GM19455 (cell line): ENCODE measurements at regions not wholly inside any gene's neighbourhood (a gene's known extent, or its start where the extent isn't known, plus 50 kb on each side); places are given as distances from the start of the nearest gene placed in this dataset.

ENCODE experiments used
- ATAC-seq: cut with Tn5 transposase; IDR thresholded peaks from one replicate; pipeline ENCODE4 v1.9.1; 2021; ENCODE audit not compliant: unreplicated experiment

- no peak for ATAC-seq
These were observed 1043.9 kb upstream of the POU3F3 start for GRCh38 chr2:103809941-103810441.

DNA sequence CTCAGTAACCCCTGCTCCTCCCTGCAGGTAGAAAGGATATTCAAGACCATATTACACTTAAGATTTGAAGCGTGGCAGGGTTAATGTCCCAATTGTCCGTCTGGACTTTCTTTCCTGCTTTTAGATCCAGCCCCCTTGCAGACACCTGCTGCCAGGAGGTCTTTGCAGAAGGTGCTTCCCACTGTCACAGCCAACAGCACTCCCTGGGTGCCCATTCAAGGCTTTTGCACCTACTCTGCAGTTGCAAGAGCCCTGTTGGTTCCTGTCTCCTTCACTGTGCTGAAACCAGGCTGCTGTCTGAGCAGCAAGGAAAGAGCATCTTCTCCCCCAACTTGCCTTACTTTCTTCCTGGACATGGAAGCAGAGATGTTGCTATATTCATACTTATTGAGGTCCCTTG, 1043.0 kb upstream of the POU3F3 start:
- ATAC-seq: no peak

GRCh38 chr2:103814016-103814415, 1039.9 kb upstream of the POU3F3 start:
- no peak for ATAC-seq

- no peak for ATAC-seq
These were observed 1038.2 kb upstream of the POU3F3 start for GRCh38 chr2:103815731-103816130.

DNA sequence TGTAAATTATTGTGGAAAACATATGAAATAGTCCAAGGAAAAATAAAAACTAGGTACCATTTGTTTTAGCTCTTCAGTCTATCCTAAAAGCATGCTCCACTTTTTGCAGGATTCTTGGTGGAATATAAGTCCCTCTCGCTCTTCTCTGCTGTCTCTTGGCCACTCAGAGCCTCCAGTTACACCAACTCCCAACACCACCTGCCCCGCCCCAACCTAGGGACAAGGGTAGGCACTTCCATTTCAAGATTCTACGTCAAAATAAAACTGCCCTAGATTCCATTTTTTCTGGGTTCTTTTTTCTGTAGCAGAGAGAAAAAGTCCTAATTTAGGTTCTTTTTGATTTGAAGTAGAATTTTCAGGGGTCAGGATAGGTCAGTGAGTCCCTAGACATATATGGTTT, 1036.2 kb upstream of the POU3F3 start:
- ATAC-seq: no peak

DNA sequence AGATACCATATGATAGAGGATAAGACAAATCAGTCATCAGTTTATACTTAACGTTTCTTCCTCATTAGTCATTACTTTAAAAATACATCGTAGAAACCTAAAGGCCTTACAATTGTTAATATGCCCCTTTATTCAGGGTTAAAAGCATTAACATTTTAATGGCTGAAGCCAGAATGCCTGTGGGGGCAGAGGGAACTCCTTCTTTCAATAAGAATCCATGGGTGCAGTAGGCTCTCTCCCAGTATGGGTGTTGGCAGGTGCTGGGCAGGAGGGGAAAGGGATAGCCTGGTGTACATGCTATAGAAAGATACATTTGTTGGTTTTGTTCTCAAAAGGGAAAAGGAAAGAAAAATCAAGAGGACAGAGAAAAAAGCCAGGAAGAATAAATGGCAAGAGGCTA, 1035.7 kb upstream of the POU3F3 start:
- ATAC-seq: no peak

GRCh38 chr2:103819599-103819998, 1034.3 kb upstream of the POU3F3 start:
- ATAC-seq: no peak

- no peak for ATAC-seq
These were observed 1030.1 kb upstream of the POU3F3 start for GRCh38 chr2:103823847-103824246.

DNA sequence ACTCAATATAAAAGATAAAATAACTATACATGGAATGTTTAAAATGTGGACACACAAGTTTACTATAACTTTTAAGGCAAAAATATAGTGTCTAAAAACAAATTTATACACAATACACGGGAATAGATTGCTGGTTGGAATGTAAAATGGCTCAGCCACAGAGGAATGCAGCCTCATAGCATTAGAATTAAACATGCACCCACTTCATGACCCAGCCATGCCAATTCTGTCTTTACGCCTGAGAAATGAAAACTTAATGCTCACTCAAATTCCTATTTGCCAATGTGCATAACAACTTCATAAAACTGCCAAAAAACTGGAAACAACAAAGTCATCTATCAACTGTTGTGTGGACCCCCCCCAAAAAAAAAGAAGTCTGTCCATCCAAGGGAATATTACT, 1006.6 kb upstream of the POU3F3 start:
- ATAC-seq: no peak

DNA sequence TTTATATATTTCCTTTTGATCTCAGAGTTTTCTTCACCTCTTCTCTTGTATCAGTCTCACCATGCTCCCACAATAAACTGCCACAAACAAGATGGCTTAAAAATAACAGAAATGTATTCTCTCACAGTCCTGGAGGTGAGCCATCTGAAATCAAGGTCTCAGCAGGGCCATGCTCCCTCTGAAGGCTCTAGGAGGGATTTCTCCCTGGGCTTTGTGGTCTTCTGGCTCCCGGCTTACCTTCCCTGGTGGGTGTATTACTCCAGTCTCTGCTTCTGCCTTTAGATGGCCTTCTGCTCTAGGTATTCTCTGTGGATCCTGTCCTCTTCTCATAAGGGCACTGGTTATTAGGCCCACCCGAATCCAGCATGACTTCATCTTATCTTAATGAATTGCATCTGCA, 994.7 kb upstream of the POU3F3 start:
- ATAC-seq: no peak

DNA sequence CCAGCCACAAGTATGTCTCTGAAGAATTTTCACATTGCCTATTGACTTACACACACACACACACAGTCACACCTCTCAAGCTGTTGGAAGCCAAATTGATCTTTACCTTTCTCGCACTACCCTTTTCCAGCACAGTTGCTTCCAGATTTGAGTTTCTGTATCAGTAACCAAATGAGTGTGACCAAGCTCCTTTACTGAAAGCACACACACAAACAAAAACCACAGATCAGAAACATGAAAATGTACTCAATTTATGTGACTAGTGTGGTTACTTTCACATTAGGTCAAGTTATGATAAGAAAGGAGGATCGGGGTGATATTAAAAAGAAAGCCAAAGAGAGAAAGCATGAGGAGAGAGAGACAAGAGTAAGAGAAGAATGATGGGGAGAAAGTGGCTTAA, 993.9 kb upstream of the POU3F3 start:
- no peak for ATAC-seq

- ATAC-seq: no peak
These were observed 985.5 kb upstream of the POU3F3 start for GRCh38 chr2:103868396-103868795.

DNA sequence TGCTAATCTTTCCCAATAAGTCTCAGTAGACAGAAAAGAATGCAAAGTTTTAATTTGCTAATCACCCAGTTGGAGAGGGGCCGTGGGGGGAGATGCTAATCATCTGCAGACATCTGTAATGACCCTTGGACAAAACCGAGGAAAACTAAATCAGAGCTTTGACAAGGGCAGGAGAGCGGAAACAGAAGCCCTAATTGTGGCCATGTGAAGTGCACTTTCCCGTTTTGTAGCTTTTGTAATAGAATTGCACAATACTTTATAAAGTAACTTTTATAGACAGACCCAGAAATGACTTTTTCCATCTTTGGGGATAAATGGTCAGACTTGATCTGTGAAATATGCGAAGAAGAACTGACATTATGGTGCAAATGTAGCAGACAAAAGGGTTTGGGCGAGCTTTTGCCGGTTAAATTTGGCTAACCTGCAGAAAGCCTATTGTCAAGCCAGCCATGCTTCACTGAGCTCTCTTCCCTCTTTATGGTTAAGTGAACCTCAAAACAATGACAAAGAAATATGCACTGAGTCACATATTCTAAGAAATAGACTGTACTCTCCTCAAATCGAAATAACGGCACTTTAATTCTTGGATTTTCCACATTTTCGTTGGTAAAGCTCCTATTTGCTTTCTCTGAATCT, 980.1 kb upstream of the POU3F3 start:
- no peak for ATAC-seq

GRCh38 chr2:103875131-103875530, 978.8 kb upstream of the POU3F3 start:
- ATAC-seq: no peak

DNA sequence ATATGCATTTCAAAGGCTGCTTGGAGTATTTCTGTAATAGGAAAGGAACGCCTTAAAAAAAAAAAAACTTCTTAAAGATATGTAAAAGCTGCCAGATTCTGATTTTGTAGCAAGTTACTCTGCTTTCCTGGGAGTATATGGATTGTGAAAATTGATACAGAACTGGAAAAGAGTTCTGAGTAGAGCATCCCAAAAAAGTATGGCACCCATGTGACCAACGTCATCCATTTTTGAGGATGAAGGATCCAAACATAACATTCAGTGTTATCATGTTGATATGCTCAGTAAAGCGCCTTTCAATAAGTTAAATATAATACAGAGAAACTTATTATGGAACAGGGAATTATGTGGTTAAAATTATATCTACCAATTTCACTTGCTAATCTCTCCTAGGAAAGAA, 978.4 kb upstream of the POU3F3 start:
- ATAC-seq: no peak

GRCh38 chr2:103876611-103877010, 977.3 kb upstream of the POU3F3 start:
- ATAC-seq: no peak

DNA sequence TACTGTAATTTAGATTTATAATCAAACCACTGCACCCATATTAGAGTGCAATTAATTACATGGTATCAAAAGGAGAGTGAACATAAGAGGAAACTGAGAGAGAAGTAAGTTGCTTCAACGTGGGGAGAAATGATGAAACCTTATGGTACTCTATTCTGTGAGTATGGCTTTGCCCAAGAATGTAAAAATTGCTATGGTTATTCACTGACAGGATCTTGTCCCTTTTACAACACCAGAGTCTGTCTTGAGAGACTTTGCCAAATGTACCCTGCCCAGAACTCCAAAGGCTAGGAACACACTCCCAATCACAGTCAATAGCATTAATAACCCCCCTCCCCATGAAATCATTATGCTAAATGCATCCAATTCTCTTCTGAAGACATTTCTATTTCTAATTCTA, 974.8 kb upstream of the POU3F3 start:
- ATAC-seq: no peak

DNA sequence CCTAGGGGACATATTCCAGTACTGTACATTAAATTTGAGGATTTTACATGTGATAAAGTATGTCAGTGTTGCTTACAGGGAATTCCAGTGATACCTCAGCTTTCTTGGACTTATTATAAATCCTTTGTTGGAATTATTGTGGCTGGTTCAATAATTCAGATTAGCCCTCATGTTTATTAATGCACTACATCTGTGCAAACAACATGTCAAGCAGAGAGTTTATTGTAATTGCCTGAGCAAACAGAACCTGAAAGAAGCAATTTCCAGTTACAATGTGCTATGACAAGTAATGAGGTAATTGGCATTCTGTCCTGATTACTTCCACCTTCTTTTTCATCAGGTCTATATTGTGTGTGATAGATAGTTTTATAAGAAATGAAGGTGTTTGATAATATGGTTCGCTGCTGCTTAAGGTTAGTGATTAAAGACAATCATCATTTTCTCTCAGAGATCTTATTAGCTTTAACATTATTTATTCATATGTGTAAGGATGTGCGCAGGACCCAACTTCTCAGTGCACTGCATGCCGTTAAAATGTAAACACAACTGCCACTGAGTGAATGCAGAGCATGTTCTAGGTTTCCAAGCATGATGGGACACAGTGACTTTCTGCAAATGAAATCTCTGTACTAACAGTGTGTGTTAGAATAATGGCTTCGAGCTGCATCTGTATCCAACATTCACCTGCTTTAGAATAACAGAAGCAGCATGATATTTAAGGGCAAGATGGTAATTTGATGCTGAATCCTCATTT, 973.7 kb upstream of the POU3F3 start:
- no peak for ATAC-seq

GRCh38 chr2:103887625-103888024, 966.3 kb upstream of the POU3F3 start:
- no peak for ATAC-seq

DNA sequence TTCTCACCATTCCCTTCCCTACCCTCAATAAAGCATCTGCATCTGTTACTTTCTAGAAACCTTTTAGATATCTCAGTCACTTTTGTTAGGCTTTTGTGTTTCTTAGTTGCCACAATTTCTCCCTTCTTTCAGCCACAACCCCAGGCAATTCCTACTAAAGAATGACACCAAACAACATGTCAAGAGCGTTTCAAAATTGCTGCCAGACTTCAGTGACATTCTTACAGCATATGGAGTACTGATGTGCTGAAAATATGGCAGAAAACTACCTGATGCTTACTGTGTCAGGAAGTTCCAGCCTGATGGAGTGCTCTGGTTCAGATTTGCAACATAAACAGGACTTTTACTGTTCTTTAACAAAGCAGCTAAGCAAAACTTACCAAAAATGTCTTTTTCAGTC, 957.7 kb upstream of the POU3F3 start:
- no peak for ATAC-seq

GRCh38 chr2:103898561-103898960, 955.4 kb upstream of the POU3F3 start:
- no peak for ATAC-seq

DNA sequence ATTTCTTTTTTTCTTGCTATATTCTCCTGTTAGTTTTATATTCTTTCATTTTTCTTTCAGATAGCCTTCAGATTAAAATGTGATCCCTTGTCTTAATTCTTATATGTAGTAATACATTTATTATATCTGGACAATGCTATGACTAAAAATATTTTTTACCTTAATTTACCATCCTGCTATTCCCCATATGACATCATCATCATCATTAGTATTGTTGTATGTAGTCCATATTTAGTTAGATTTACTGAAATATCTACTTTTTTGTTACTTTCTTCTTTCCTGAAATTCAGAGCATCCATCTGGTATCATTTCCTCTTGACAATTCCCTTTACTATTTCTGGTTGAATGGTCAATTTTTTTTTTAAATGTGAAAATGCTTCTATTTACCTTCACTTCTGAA, 951.6 kb upstream of the POU3F3 start:
- ATAC-seq: no peak

- ATAC-seq: no peak
These were observed 932.8 kb upstream of the POU3F3 start for GRCh38 chr2:103921161-103921560.
